Dendritic cell treated with granulocyte-macrophage colony-stimulating factor and Interleukin-4, amounts not matched to agents 40 ng/mL and 50 ng/mL, for 4 days (primary cell): ENCODE measurements at regions not wholly inside any gene's neighbourhood (a gene's known extent, or its start where the extent isn't known, plus 50 kb on each side); places are given as distances from the start of the nearest gene placed in this dataset.

ENCODE experiments used
- H3K27ac Mint-ChIP-seq: one replicate; pipeline ENCODE4 v1.8.0; 2022; ENCODE audit warnings: mild to moderate bottlenecking, mixed read lengths
- H3K27me3 Mint-ChIP-seq: one replicate; pipeline ENCODE4 v1.8.0; 2022; ENCODE audit warnings: mild to moderate bottlenecking, mixed read lengths
- H3K36me3 Mint-ChIP-seq: one replicate; pipeline ENCODE4 v1.8.0; 2022; ENCODE audit warnings: low read depth, mixed read lengths
- H3K4me1 Mint-ChIP-seq: one replicate; pipeline ENCODE4 v1.8.0; 2022; ENCODE audit warnings: low read depth, mixed read lengths
- H3K4me3 Mint-ChIP-seq: one replicate; pipeline ENCODE4 v1.8.0; 2022; ENCODE audit warnings: mild to moderate bottlenecking, moderate library complexity, mixed read lengths
- H3K9me3 Mint-ChIP-seq: one replicate; pipeline ENCODE4 v1.8.0; 2022; ENCODE audit warnings: mixed read lengths
- intact Hi-C: fragments of 100-400 bp; cut with micrococcal nuclease; formaldehyde crosslinking; loops from one replicate; pipeline ENCODE4 v1.15.0; 2022

DNA sequence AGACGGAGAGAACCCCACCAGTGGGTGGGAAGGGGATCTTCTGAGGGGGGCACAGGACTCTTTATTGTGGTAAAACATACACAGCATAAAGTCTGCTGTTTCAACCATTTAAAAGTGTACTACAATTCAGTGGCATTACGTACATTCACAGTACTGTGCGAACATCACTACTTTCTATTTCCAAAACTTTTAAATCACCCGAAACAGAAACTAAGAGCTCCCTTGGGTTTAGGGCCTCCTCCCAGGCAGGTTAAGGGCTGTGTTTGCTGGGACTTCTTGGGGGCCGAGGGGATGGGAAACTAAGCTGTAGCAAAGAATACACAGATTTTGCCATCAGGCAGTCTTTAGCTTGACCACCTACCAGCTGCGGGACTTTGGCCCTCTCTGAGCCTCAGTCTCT is 242.0 kb downstream of the HAUS1 start:
- H3K9me3 Mint-ChIP-seq, result no peaks in the 10 kb centered on the region
- H3K27me3 Mint-ChIP-seq, result no peaks in the 10 kb centered on the region
- intact Hi-C loops, result no loop called here
- H3K36me3 Mint-ChIP-seq, result no peaks in the 10 kb centered on the region
- peak overlapping the region; percentile 2 for H3K27ac Mint-ChIP-seq
- H3K4me1 Mint-ChIP-seq, result peaks cover 37% of the 10 kb centered on the region
- no peak overlapping the region for H3K4me3 Mint-ChIP-seq

GRCh38 chr18:46346896-46347630 is 242.9 kb downstream of the HAUS1 start:
- intact Hi-C loops, result no loop called here
- Mint-ChIP-seq H3K27ac (no peak overlapping the region), H3K9me3 (no peaks in the 10 kb centered on the region), H3K4me3 (no peak overlapping the region), H3K36me3 (no peaks in the 10 kb centered on the region), H3K27me3 (no peaks in the 10 kb centered on the region), H3K4me1 (peaks cover 31% of the 10 kb centered on the region)

- Mint-ChIP-seq H3K9me3 (no peaks in the 10 kb centered on the region), H3K4me1 (no peaks in the 10 kb centered on the region), H3K36me3 (no peaks in the 10 kb centered on the region), H3K27me3 (no peaks in the 10 kb centered on the region), H3K27ac (no peak overlapping the region), H3K4me3 (no peak overlapping the region)
- intact Hi-C loops, result no loop called here
These were observed 246.5 kb downstream of the HAUS1 start for GRCh38 chr18:46350598-46351159.

GRCh38 chr18:46352520-46353250 is 248.5 kb downstream of the HAUS1 start:
- Mint-ChIP-seq H3K27ac (no peak overlapping the region), H3K9me3 (no peaks in the 10 kb centered on the region), H3K4me3 (no peak overlapping the region), H3K36me3 (no peaks in the 10 kb centered on the region), H3K27me3 (no peaks in the 10 kb centered on the region), H3K4me1 (no peaks in the 10 kb centered on the region)
- intact Hi-C loops, result no loop called here

DNA sequence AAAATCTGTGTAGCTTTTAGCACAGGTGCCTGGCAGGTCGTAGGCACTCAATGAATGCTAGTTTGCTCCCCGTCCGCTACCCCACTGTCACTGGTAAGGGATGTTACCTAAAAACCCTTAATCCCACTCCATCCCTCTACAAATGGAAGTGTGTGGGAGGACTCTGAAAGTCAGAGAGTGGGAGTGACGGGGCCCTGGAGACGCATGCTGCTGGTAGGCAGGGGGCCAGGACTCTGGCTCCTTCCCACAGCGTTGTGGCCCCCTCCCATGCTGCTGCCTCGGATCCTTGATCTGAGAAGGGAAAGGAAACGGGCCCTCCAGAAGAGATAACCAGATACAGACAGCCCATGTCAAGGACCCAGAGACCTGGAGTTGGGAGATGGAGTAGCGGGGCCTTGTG is 249.3 kb downstream of the HAUS1 start:
- no peaks in the 10 kb centered on the region for H3K36me3 Mint-ChIP-seq
- intact Hi-C loops, result no loop called here
- no peaks in the 10 kb centered on the region for H3K9me3 Mint-ChIP-seq
- H3K4me3 Mint-ChIP-seq, result no peak overlapping the region
- no peaks in the 10 kb centered on the region for H3K27me3 Mint-ChIP-seq
- H3K27ac Mint-ChIP-seq, result no peak overlapping the region
- no peaks in the 10 kb centered on the region for H3K4me1 Mint-ChIP-seq

DNA sequence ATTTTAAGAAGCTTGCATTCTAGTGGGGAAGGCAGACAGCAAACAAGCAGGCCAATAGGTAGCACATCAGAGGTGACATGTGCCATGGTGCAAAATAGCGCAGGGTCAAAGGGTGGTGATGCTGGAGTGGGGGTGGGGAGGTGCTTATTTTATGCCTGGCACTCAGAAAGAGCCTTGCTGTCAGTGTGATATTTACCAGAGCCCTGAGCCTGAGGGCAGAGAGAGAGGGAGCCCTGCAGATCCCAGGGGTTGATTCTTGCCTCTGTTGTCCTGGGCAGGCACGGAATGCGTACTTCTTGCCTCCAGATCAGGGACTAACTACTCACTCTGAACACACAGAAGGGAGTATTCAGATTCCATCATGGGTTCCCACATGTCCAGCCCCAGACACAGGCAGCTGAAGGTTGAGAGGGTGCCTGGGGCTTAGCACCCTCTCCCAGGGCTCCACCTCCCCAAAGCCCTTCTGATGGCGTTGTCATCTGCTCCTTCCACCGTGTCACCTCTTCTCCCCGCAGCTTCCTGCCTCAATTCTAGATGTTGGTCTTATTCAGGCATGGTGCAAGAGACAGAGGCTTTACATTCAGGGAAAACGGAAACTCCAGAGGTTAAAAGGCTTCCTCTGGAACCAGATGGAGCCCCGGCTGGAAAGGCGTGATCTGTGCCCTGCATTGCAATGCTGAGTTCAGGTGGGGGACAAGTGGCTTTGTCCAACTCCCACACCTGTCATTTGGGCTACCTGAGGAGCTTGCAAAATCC is 252.3 kb downstream of the HAUS1 start:
- intact Hi-C loops, result no loop called here
- Mint-ChIP-seq H3K27ac (no peak overlapping the region), H3K4me3 (no peak overlapping the region), H3K36me3 (no peaks in the 10 kb centered on the region), H3K9me3 (peaks cover 13% of the 10 kb centered on the region), H3K4me1 (no peaks in the 10 kb centered on the region), H3K27me3 (no peaks in the 10 kb centered on the region)

DNA sequence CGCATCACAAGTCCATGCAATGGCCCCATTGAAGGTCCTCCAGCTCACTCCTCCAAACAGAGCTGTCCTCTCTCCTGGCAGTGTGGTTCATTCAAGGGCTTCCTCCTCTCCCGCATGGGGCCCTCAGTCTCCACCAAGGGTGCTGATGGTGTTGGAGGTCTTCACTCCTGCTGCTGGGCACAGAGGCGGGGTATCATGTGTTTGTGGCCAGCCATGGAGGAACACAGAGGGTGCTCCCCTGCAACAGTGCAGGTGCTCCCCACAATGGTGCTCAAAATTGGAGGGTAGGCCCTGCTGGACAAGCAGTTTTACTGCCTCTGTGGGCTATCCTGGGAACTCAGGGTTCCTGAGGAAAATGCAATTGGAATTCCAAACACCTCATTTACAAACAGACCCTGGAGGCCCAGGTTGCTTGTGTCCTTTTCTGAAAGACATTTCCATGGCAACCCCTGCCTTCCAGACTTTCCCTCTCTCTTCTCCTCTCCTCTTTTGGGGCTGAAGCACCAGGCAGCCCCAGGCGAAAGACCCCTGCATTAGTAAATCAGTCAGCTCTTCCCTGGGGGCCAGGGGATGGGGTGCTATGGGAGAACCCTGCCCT is 256.0 kb downstream of the HAUS1 start:
- H3K27ac Mint-ChIP-seq, result no peak overlapping the region
- peaks cover 13% of the 10 kb centered on the region for H3K9me3 Mint-ChIP-seq
- H3K4me3 Mint-ChIP-seq, result no peak overlapping the region
- H3K36me3 Mint-ChIP-seq, result no peaks in the 10 kb centered on the region
- no peaks in the 10 kb centered on the region for H3K4me1 Mint-ChIP-seq
- no peaks in the 10 kb centered on the region for H3K27me3 Mint-ChIP-seq
- intact Hi-C loops, result no loop called here

DNA sequence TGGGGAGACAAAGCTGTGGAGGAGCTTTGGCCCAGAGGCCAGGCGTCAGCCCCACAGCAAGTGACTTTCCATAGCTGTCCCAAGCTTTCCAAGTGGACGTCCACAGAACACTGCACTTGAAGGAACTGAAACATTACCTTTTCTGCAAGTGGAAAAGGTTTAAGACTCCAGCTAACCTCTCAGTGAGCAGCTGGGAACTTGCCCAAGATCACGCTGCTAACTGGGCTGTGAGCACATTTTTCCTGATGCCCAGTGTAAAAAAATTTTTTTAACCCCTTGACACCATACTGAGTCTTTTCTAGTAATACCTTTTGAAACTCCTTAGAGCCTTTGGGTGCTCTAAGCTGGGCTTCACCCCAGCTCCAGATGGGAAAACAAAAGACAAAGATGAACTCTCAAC is 256.7 kb downstream of the HAUS1 start:
- Mint-ChIP-seq H3K4me3 (no peak overlapping the region), H3K9me3 (peaks cover 13% of the 10 kb centered on the region), H3K27ac (no peak overlapping the region), H3K36me3 (no peaks in the 10 kb centered on the region), H3K4me1 (no peaks in the 10 kb centered on the region), H3K27me3 (no peaks in the 10 kb centered on the region)
- intact Hi-C loops, result no loop called here

DNA sequence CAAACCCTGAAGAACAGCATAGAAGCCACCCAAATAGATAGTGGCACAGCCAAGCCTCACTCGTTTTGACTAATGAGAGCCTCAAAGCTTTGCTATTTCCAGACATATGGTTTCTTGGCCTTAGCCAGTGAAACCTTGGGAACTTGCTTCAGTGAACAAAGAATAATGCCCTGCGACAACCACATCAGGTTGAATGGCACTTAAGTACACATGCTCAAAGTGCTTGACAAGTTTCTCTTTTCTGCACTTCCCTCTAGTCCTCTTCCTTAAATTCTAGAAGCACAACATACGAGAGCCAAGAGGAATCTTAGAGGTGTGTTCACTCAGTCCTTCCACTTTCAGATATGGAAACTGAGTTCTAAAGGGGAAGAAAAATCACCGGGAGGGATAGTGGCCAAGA is 258.3 kb downstream of the HAUS1 start:
- Mint-ChIP-seq H3K4me3 (no peak overlapping the region), H3K36me3 (no peaks in the 10 kb centered on the region), H3K9me3 (peaks cover 13% of the 10 kb centered on the region), H3K4me1 (no peaks in the 10 kb centered on the region), H3K27me3 (no peaks in the 10 kb centered on the region), H3K27ac (no peak overlapping the region)
- intact Hi-C loops, result no loop called here

DNA sequence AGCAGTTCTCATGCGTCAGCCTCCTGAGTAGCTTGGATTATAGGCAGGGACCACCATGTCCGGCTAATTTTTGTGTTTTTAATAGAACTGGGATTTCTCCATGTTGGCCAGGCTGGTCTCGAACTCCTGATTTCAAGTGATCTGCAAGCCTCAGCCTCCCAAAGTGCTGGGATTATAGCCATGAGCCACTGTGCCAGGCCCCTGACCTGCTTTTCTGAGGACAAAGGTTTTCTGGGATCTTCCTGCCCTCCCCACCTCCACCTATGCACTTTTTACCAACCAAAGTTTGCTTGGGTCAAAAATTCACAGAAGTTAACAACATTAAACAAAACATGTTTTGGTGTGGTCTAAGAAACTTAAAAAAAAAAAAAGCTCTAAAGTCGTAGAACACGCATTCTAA is 259.9 kb downstream of the HAUS1 start:
- H3K27ac Mint-ChIP-seq, result no peak overlapping the region
- no peaks in the 10 kb centered on the region for H3K36me3 Mint-ChIP-seq
- no peaks in the 10 kb centered on the region for H3K4me1 Mint-ChIP-seq
- no peak overlapping the region for H3K4me3 Mint-ChIP-seq
- H3K27me3 Mint-ChIP-seq, result no peaks in the 10 kb centered on the region
- intact Hi-C loops, result no loop called here
- peaks cover 10% of the 10 kb centered on the region for H3K9me3 Mint-ChIP-seq

- no peaks in the 10 kb centered on the region for H3K36me3 Mint-ChIP-seq
- H3K27me3 Mint-ChIP-seq, result no peaks in the 10 kb centered on the region
- no peak overlapping the region for H3K27ac Mint-ChIP-seq
- intact Hi-C loops, result no loop called here
- H3K4me1 Mint-ChIP-seq, result no peaks in the 10 kb centered on the region
- no peak overlapping the region for H3K4me3 Mint-ChIP-seq
- H3K9me3 Mint-ChIP-seq, result no peaks in the 10 kb centered on the region
These were observed 262.0 kb downstream of the HAUS1 start for GRCh38 chr18:46366201-46366600.

DNA sequence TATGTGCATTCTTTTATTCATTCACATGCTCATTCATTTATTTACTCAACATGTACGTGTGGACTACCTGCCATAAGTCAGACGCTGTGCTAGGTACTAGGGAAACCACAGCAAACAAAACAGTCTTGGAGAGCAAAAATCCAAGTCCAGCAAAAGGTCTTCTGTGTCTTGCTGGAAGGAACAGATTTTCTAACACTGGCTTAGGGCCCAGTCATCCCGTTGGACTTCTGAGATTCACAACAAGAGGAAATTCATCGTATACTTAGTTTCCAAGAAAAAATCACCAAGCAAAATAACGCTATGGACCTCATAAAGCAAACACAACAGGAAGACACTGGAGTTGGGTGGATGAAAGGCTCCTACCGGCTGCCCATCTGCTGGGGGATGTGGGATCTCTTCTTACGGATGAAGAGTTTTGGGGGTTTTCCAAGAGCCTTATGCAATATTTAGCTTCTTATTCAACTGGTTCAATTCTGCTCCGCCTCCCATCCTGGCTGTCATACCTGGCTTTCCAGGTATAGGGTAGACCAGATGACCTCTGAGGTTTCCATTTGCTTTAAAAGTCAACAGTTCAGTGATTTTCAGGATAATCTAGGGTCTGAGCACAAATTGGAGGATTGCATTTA is 262.7 kb downstream of the HAUS1 start:
- H3K36me3 Mint-ChIP-seq, result no peaks in the 10 kb centered on the region
- H3K4me3 Mint-ChIP-seq, result no peak overlapping the region
- no peak overlapping the region for H3K27ac Mint-ChIP-seq
- no peaks in the 10 kb centered on the region for H3K9me3 Mint-ChIP-seq
- H3K4me1 Mint-ChIP-seq, result no peaks in the 10 kb centered on the region
- intact Hi-C loops, result no loop called here
- H3K27me3 Mint-ChIP-seq, result no peaks in the 10 kb centered on the region

DNA sequence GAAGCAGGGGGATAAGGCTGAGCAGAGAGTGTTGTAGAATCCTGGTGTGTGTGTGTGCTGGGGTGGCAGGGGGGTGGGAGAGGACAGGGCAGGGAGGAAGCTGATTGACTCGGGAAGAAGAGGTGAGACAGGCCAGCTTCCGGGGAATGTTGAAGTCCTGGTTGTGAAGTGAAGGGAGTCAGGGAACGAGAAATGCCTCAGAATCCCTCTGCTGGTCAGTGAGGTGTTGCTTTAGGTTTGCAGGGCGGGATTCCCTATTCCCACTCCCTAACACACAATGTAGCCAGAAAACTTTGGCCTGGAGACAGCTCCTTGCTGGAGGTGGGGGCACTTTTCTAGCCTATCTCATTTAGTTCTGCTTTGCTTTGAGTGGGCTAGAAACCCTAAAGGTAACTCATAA is 265.1 kb downstream of the HAUS1 start:
- Mint-ChIP-seq H3K4me3 (no peak overlapping the region), H3K27ac (no peak overlapping the region), H3K27me3 (peaks cover 3% of the 10 kb centered on the region), H3K9me3 (no peaks in the 10 kb centered on the region), H3K36me3 (no peaks in the 10 kb centered on the region), H3K4me1 (no peaks in the 10 kb centered on the region)
- intact Hi-C loops, result no loop called here
